ENCODE measurements at regions not wholly inside any gene's neighbourhood (a gene's known extent, or its start where the extent isn't known, plus 50 kb on each side); places are given as distances from the start of the nearest gene placed in this dataset.

GRCh38 chrX:150150780-150151125 lies 212.4 kb upstream of the MAMLD1 start:
- Histone ChIP-seq H3K9me3 (ENCODE audit: control insufficient read depth in 1 of 2, low read length in 2 of 2) (no peaks in the 10 kb centered on the region), H3K4me1 (ENCODE audit: insufficient read depth, low read length) (no peaks in the 10 kb centered on the region), H3K27me3 (ENCODE audit: insufficient read depth, low read length) (no peaks in the 10 kb centered on the region), H3K4me3 (ENCODE audit: low read length in 2 of 2) (no peak overlapping the region), H3K27ac (ENCODE audit: low read depth, low read length) (no peak overlapping the region), H3K36me3 (ENCODE audit: insufficient read depth, low read length) (no peaks in the 10 kb centered on the region)
- intact Hi-C loops (cut with micrococcal nuclease) = no loop called here
- Mint-ChIP-seq H3K27ac (no peak overlapping the region), H3K27me3 (peaks cover 0 to 1% of the 10 kb centered on the region in 2 donors), H3K9me3 (peaks cover 0 to 2% (median 0%) of the 10 kb centered on the region in 8 donors), H3K4me3 (no peak overlapping the region), H3K36me3 (no peaks in the 10 kb centered on the region), H3K4me1 (no peaks in the 10 kb centered on the region)
- no peak for DNase-seq
- ChIA-PET CTCF (ENCODE audit: partially characterized antibody) (no interaction called here), POLR2A (ENCODE audit: partially characterized antibody) (no interaction called here)

- Mint-ChIP-seq H3K36me3 (no peaks in the 10 kb centered on the region), H3K4me3 (no peak overlapping the region)
These were observed 211.1 kb upstream of the MAMLD1 start for GRCh38 chrX:150152036-150152435.

GRCh38 chrX:150152546-150152945 lies 210.6 kb upstream of the MAMLD1 start:
- ChIA-PET POLR2A (ENCODE audit: partially characterized antibody) (no interaction called here), CTCF (ENCODE audit: partially characterized antibody) (no interaction called here)
- H3K9me3 ChIP-seq (ENCODE audit: control insufficient read depth in 1 of 2, low read length in 2 of 2) = no peaks in the 10 kb centered on the region
- H3K36me3 Mint-ChIP-seq = no peaks in the 10 kb centered on the region
- no peaks in the 10 kb centered on the region for H3K4me1 Mint-ChIP-seq
- H3K27ac Mint-ChIP-seq = no peak overlapping the region
- no peak overlapping the region for H3K4me3 ChIP-seq (ENCODE audit: low read length in 2 of 2)
- no peak overlapping the region for H3K27ac ChIP-seq (ENCODE audit: low read depth, low read length)
- no peaks in the 10 kb centered on the region for H3K27me3 ChIP-seq (ENCODE audit: insufficient read depth, low read length)
- no peaks in the 10 kb centered on the region for H3K36me3 ChIP-seq (ENCODE audit: insufficient read depth, low read length)
- peaks cover 0 to 1% of the 10 kb centered on the region in 2 donors for H3K27me3 Mint-ChIP-seq
- H3K4me3 Mint-ChIP-seq = no peak overlapping the region
- no peak for DNase-seq
- H3K9me3 Mint-ChIP-seq = peaks cover 0 to 2% (median 0%) of the 10 kb centered on the region in 8 donors
- H3K4me1 ChIP-seq (ENCODE audit: insufficient read depth, low read length) = no peaks in the 10 kb centered on the region
- intact Hi-C loops (cut with micrococcal nuclease) = no loop called here

More at GRCh38 chrX:150152036-150152435, 211.1 kb upstream of the MAMLD1 start:
- no peaks in the 10 kb centered on the region for H3K36me3 ChIP-seq (ENCODE audit: insufficient read depth, low read length)
- no peak for DNase-seq
- POLR2A ChIA-PET (ENCODE audit: partially characterized antibody) = no interaction called here
- intact Hi-C loops (cut with micrococcal nuclease) = no loop called here
- H3K27me3 ChIP-seq (ENCODE audit: insufficient read depth, low read length) = no peaks in the 10 kb centered on the region
- no peaks in the 10 kb centered on the region for H3K9me3 ChIP-seq (ENCODE audit: control insufficient read depth in 1 of 2, low read length in 2 of 2)
- CTCF ChIA-PET (ENCODE audit: partially characterized antibody) = no interaction called here
- peaks cover 0 to 2% (median 0%) of the 10 kb centered on the region in 8 donors for H3K9me3 Mint-ChIP-seq
- H3K4me1 Mint-ChIP-seq = no peaks in the 10 kb centered on the region
- H3K27ac ChIP-seq (ENCODE audit: low read depth, low read length) = no peak overlapping the region
- no peak overlapping the region for H3K4me3 ChIP-seq (ENCODE audit: low read length in 2 of 2)
- H3K27ac Mint-ChIP-seq = peak overlapping the region in 1 of 7 donors; percentile 52
- H3K27me3 Mint-ChIP-seq = peaks cover 0 to 1% of the 10 kb centered on the region in 2 donors
- H3K4me1 ChIP-seq (ENCODE audit: insufficient read depth, low read length) = no peaks in the 10 kb centered on the region

GRCh38 chrX:150155436-150156035 lies 207.6 kb upstream of the MAMLD1 start:
- no peaks in the 10 kb centered on the region for H3K9me3 ChIP-seq (ENCODE audit: control insufficient read depth in 1 of 2, low read length in 2 of 2)
- H3K4me1 Mint-ChIP-seq = no peaks in the 10 kb centered on the region
- H3K27me3 ChIP-seq (ENCODE audit: insufficient read depth, low read length) = no peaks in the 10 kb centered on the region
- DNase-seq = peak in 1 of 5 donors; percentile 24
- no peak overlapping the region for H3K4me3 Mint-ChIP-seq
- no peak overlapping the region for H3K27ac Mint-ChIP-seq
- intact Hi-C loops (cut with micrococcal nuclease) = no loop called here
- ChIA-PET POLR2A (ENCODE audit: partially characterized antibody) (no interaction called here), CTCF (ENCODE audit: partially characterized antibody) (no interaction called here)
- H3K9me3 Mint-ChIP-seq = no peaks in the 10 kb centered on the region
- no peak overlapping the region for H3K27ac ChIP-seq (ENCODE audit: low read depth, low read length)
- no peaks in the 10 kb centered on the region for H3K36me3 Mint-ChIP-seq
- peaks cover 0 to 1% of the 10 kb centered on the region in 2 donors for H3K27me3 Mint-ChIP-seq
- no peaks in the 10 kb centered on the region for H3K36me3 ChIP-seq (ENCODE audit: insufficient read depth, low read length)
- H3K4me1 ChIP-seq (ENCODE audit: insufficient read depth, low read length) = no peaks in the 10 kb centered on the region
- no peak overlapping the region for H3K4me3 ChIP-seq (ENCODE audit: low read length in 2 of 2)

- Mint-ChIP-seq H3K4me3 (no peak overlapping the region), H3K27me3 (no peaks in the 10 kb centered on the region), H3K27ac (no peak overlapping the region), H3K4me1 (no peaks in the 10 kb centered on the region), H3K36me3 (no peaks in the 10 kb centered on the region), H3K9me3 (no peaks in the 10 kb centered on the region)
- CTCF ChIA-PET (ENCODE audit: partially characterized antibody) = no interaction called here
- H3K4me1 ChIP-seq (ENCODE audit: insufficient read depth, low read length) = no peaks in the 10 kb centered on the region
- H3K27ac ChIP-seq (ENCODE audit: low read depth, low read length) = no peak overlapping the region
- no peaks in the 10 kb centered on the region for H3K9me3 ChIP-seq (ENCODE audit: control insufficient read depth in 1 of 2, low read length in 2 of 2)
- H3K36me3 ChIP-seq (ENCODE audit: insufficient read depth, low read length) = no peaks in the 10 kb centered on the region
- H3K4me3 ChIP-seq (ENCODE audit: low read length in 2 of 2) = no peak overlapping the region
- H3K27me3 ChIP-seq (ENCODE audit: insufficient read depth, low read length) = no peaks in the 10 kb centered on the region
- DNase-seq = no peak
- intact Hi-C loops (cut with micrococcal nuclease) = no loop called here
- POLR2A ChIA-PET (ENCODE audit: partially characterized antibody) = no interaction called here
These were observed 206.5 kb upstream of the MAMLD1 start for GRCh38 chrX:150156615-150157014.

GRCh38 chrX:150157291-150157690 lies 205.8 kb upstream of the MAMLD1 start:
- H3K4me1 Mint-ChIP-seq = no peaks in the 10 kb centered on the region
- H3K4me1 ChIP-seq (ENCODE audit: insufficient read depth, low read length) = no peaks in the 10 kb centered on the region
- DNase-seq = no peak
- no peaks in the 10 kb centered on the region for H3K27me3 ChIP-seq (ENCODE audit: insufficient read depth, low read length)
- no peaks in the 10 kb centered on the region for H3K9me3 Mint-ChIP-seq
- H3K4me3 Mint-ChIP-seq = no peak overlapping the region
- no peaks in the 10 kb centered on the region for H3K36me3 ChIP-seq (ENCODE audit: insufficient read depth, low read length)
- ChIA-PET POLR2A (ENCODE audit: partially characterized antibody) (no interaction called here), CTCF (ENCODE audit: partially characterized antibody) (no interaction called here)
- intact Hi-C loops (cut with micrococcal nuclease) = no loop called here
- H3K9me3 ChIP-seq (ENCODE audit: control insufficient read depth in 1 of 2, low read length in 2 of 2) = no peaks in the 10 kb centered on the region
- no peak overlapping the region for H3K27ac Mint-ChIP-seq
- H3K4me3 ChIP-seq (ENCODE audit: low read length in 2 of 2) = no peak overlapping the region
- no peak overlapping the region for H3K27ac ChIP-seq (ENCODE audit: low read depth, low read length)
- H3K27me3 Mint-ChIP-seq = no peaks in the 10 kb centered on the region
- H3K36me3 Mint-ChIP-seq = no peaks in the 10 kb centered on the region

GRCh38 chrX:150158554-150159332 lies 204.4 kb upstream of the MAMLD1 start:
- intact Hi-C loops (cut with micrococcal nuclease) = no loop called here
- Histone ChIP-seq H3K4me1 (ENCODE audit: insufficient read depth, low read length) (no peaks in the 10 kb centered on the region), H3K27me3 (ENCODE audit: insufficient read depth, low read length) (no peaks in the 10 kb centered on the region), H3K4me3 (ENCODE audit: low read length in 2 of 2) (no peak overlapping the region), H3K36me3 (ENCODE audit: insufficient read depth, low read length) (no peaks in the 10 kb centered on the region), H3K9me3 (ENCODE audit: control insufficient read depth in 1 of 2, low read length in 2 of 2) (no peaks in the 10 kb centered on the region), H3K27ac (ENCODE audit: low read depth, low read length) (no peak overlapping the region)
- H3K27ac Mint-ChIP-seq = no peak overlapping the region
- POLR2A ChIA-PET (ENCODE audit: partially characterized antibody) = no interaction called here
- DNase-seq = no peak
- H3K9me3 Mint-ChIP-seq = no peaks in the 10 kb centered on the region
- H3K27me3 Mint-ChIP-seq = no peaks in the 10 kb centered on the region
- no peaks in the 10 kb centered on the region for H3K36me3 Mint-ChIP-seq
- CTCF ChIA-PET (ENCODE audit: partially characterized antibody) = no interaction called here
- H3K4me1 Mint-ChIP-seq = no peaks in the 10 kb centered on the region
- no peak overlapping the region for H3K4me3 Mint-ChIP-seq
